HCT116 (cell line): ENCODE measurements at regions not wholly inside any gene's neighbourhood (a gene's known extent, or its start where the extent isn't known, plus 50 kb on each side); places are given as distances from the start of the nearest gene placed in this dataset.

Source experiments
- CTCF ChIP-seq, 3 experiments: fragments of 200-600 bp in 1 of 3; sonication (generic) in 1 of 3; IDR thresholded peaks in 2 of 3; conservative IDR thresholded peaks in 1 of 3; 2 replicates each; pipeline ENCODE4 v1.5.1; 2012 to 2017; ENCODE audit warnings: low read depth in 2 of 3, low read length in 2 of 3, antibody characterized with exemption in 1 of 3, borderline replicate concordance in 1 of 3, control low read depth in 1 of 3, mild to moderate bottlenecking in 1 of 3, mixed read lengths in 1 of 3, mixed run types in 1 of 3, moderate library complexity in 1 of 3; ENCODE audit not compliant: insufficient read depth in 1 of 3
- ELF1 ChIP-seq: IDR thresholded peaks from 2 replicates; pipeline ENCODE4 v1.6.1; 2012; ENCODE audit warnings: low read depth, borderline replicate concordance
- EZH2 ChIP-seq: fragments of 200-600 bp; sonication (generic); IDR thresholded peaks from 2 replicates; pipeline ENCODE4 v1.6.1; 2017; ENCODE audit warnings: antibody characterized with exemption, mixed run types
- POLR2A ChIP-seq: IDR thresholded peaks from 2 replicates; pipeline ENCODE4 v1.7.0; 2011; ENCODE audit warnings: borderline replicate concordance; ENCODE audit not compliant: insufficient read depth, insufficient read length; ENCODE audit errors: extremely low read depth
- SRF ChIP-seq: IDR thresholded peaks from 2 replicates; pipeline ENCODE4 v1.6.1; 2012; ENCODE audit warnings: low read depth
- TF ChIP-seq, protein P1 (sequence below): IDR thresholded peaks from 2 replicates; pipeline ENCODE4 v1.6.1; 2012

DNA sequence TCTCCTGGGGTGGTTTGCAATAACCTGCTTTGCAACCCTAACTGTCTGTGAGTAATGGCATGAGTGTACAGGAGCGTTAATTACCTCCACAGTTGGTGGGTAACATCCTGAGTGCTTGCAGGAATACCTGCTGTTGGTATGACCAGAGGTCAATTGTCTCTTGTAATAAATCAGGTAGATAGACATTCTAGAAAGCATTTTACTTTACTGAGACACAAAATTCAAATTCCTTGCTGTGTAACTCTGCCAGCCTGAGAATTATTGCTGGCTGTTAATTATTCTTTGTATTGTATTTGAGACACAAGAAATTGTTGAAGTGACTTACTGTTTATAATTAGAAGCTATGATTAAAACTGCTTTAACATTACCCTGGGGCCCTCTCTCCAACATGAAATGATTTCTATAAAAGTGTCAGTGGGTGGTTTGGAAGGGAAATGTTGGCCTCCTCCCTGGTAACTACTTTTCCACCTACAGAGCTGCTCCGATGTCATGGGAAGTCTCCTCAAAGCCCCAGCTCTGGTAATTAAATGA is 150.8 kb upstream of the ADCY2 start:
- TF ChIP-seq CTCF (IDR thresholded peaks at IDR 0.05 in 2 of 3, conservative IDR thresholded peaks at IDR 0.05 in 1 of 3; ENCODE audit: borderline replicate concordance in 1 of 3, insufficient read depth in 1 of 3, low read depth in 2 of 3, low read length in 2 of 3) (no peak), POLR2A (no peak), EZH2 (no peak), ELF1 (no peak), SRF (no peak)
- TF ChIP-seq, protein P1, sequence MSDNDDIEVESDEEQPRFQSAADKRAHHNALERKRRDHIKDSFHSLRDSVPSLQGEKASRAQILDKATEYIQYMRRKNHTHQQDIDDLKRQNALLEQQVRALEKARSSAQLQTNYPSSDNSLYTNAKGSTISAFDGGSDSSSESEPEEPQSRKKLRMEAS, result no peak
